ENCODE measurements at regions not wholly inside any gene's neighbourhood (a gene's known extent, or its start where the extent isn't known, plus 50 kb on each side); places are given as distances from the start of the nearest gene placed in this dataset.

- TF ChIP-seq CTCF (IDR thresholded peaks at IDR 0.05; ENCODE audit: poor library complexity) (no peak), EZH2 (IDR thresholded peaks at IDR 0.05; ENCODE audit: borderline replicate concordance) (no peak), EZH2phosphoT487 (IDR thresholded peaks at IDR 0.05; ENCODE audit: low read depth, severe bottlenecking, unreplicated experiment) (no peak)
These were observed 933.4 kb downstream of the SLITRK6 start for GRCh38 chr13:84865783-84866221.
